NB4 (cell line): ENCODE measurements at regions not wholly inside any gene's neighbourhood (a gene's known extent, or its start where the extent isn't known, plus 50 kb on each side); places are given as distances from the start of the nearest gene placed in this dataset.
"Not testable (repeated sequence)": the region's sequence is repeated elsewhere in the genome, so short reads cannot be mapped to it uniquely, and the experiment has no call there.

Experiments
- POLR2A ChIP-seq: IDR thresholded peaks from 2 replicates; pipeline ENCODE4 v1.6.1; 2011; ENCODE audit warnings: mild to moderate bottlenecking; ENCODE audit not compliant: insufficient read length; ENCODE audit errors: extremely low read depth
- TF ChIP-seq, protein P1 (sequence below): IDR thresholded peaks from one replicate; pipeline ENCODE4 v1.5.1; 2012; ENCODE audit warnings: low read depth, low read length

DNA sequence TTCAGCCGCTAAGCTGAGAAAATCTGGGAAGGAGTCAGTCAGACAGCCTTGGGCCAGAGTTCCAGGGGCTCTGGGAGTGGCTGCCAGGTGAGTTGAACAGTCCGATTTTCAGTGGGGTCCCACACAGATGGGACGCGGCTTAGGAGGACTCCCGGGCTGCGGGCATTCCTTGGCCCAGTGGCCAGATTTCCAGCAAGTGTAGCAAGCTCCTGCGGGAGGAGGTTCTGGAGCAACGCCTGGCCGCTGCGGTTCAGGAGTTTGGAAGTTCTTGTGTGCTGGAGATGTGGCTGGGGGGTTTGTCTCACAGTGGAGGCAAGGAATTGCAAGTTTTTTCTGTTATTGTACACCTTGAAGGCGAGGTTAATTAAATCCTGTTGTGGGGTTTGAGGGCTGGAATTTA, 1020.1 kb upstream of the MANEA start:
- TF ChIP-seq, protein P1, sequence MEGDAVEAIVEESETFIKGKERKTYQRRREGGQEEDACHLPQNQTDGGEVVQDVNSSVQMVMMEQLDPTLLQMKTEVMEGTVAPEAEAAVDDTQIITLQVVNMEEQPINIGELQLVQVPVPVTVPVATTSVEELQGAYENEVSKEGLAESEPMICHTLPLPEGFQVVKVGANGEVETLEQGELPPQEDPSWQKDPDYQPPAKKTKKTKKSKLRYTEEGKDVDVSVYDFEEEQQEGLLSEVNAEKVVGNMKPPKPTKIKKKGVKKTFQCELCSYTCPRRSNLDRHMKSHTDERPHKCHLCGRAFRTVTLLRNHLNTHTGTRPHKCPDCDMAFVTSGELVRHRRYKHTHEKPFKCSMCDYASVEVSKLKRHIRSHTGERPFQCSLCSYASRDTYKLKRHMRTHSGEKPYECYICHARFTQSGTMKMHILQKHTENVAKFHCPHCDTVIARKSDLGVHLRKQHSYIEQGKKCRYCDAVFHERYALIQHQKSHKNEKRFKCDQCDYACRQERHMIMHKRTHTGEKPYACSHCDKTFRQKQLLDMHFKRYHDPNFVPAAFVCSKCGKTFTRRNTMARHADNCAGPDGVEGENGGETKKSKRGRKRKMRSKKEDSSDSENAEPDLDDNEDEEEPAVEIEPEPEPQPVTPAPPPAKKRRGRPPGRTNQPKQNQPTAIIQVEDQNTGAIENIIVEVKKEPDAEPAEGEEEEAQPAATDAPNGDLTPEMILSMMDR: not testable (repeated sequence)
- TF ChIP-seq POLR2A: not testable (repeated sequence)
